ENCODE measurements at regions not wholly inside any gene's neighbourhood (a gene's known extent, or its start where the extent isn't known, plus 50 kb on each side); places are given as distances from the start of the nearest gene placed in this dataset.

DNA sequence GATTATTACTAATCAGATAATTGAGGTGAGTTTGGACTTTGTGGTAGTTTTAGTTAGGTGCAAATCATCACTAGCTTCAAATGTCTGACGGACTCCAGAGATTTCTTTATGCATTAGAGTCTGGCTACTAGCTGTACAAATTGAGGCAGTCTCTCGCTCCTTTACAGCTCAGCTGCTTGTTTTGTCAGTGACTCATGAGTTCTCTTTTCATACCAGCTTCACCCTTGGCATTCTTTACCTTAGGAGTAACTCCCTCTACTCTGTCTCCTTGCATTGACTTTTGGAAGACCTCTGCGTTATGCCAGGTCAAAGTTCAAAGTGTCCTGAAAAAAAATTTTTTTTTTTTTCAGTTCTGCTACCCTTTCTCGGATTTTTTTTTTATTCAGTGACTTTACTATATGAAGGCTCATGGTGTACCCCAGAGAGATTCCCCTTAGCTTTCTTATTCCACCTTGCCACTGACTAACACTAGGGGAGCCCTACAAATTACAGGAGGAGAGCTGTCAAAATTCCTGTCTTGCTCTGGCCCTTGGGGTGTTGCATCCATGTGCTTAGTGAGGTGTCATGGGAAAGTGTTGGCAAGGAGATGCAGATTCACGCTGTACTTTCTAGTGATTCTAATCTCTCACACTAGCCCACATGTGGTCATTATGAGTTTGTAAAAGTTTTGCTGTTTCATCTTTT is 576.6 kb downstream of the ADGRL2 start (continued):
- TF ChIP-seq, protein P1, sequence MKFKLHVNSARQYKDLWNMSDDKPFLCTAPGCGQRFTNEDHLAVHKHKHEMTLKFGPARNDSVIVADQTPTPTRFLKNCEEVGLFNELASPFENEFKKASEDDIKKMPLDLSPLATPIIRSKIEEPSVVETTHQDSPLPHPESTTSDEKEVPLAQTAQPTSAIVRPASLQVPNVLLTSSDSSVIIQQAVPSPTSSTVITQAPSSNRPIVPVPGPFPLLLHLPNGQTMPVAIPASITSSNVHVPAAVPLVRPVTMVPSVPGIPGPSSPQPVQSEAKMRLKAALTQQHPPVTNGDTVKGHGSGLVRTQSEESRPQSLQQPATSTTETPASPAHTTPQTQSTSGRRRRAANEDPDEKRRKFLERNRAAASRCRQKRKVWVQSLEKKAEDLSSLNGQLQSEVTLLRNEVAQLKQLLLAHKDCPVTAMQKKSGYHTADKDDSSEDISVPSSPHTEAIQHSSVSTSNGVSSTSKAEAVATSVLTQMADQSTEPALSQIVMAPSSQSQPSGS (CRISPR knock-in tag; IDR thresholded peaks at IDR 0.05; ENCODE audit: borderline replicate concordance, low read depth): no peak
- TF ChIP-seq, protein P2, sequence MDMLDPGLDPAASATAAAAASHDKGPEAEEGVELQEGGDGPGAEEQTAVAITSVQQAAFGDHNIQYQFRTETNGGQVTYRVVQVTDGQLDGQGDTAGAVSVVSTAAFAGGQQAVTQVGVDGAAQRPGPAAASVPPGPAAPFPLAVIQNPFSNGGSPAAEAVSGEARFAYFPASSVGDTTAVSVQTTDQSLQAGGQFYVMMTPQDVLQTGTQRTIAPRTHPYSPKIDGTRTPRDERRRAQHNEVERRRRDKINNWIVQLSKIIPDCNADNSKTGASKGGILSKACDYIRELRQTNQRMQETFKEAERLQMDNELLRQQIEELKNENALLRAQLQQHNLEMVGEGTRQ (CRISPR knock-in tag; IDR thresholded peaks at IDR 0.05): no peak
- TF ChIP-seq, protein P3, sequence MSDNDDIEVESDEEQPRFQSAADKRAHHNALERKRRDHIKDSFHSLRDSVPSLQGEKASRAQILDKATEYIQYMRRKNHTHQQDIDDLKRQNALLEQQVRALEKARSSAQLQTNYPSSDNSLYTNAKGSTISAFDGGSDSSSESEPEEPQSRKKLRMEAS (CRISPR knock-in tag; IDR thresholded peaks at IDR 0.05): no peak
- TF ChIP-seq GRHL2 (CRISPR knock-in tag; IDR thresholded peaks at IDR 0.05; ENCODE audit: insufficient replicate concordance, severe bottlenecking): no peak
- TF ChIP-seq ZBTB21 (CRISPR knock-in tag; IDR thresholded peaks at IDR 0.05; ENCODE audit: borderline replicate concordance): no peak
- TF ChIP-seq, protein P4, sequence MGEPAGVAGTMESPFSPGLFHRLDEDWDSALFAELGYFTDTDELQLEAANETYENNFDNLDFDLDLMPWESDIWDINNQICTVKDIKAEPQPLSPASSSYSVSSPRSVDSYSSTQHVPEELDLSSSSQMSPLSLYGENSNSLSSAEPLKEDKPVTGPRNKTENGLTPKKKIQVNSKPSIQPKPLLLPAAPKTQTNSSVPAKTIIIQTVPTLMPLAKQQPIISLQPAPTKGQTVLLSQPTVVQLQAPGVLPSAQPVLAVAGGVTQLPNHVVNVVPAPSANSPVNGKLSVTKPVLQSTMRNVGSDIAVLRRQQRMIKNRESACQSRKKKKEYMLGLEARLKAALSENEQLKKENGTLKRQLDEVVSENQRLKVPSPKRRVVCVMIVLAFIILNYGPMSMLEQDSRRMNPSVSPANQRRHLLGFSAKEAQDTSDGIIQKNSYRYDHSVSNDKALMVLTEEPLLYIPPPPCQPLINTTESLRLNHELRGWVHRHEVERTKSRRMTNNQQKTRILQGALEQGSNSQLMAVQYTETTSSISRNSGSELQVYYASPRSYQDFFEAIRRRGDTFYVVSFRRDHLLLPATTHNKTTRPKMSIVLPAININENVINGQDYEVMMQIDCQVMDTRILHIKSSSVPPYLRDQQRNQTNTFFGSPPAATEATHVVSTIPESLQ (CRISPR knock-in tag; IDR thresholded peaks at IDR 0.05): no peak
- TF ChIP-seq, protein P5, sequence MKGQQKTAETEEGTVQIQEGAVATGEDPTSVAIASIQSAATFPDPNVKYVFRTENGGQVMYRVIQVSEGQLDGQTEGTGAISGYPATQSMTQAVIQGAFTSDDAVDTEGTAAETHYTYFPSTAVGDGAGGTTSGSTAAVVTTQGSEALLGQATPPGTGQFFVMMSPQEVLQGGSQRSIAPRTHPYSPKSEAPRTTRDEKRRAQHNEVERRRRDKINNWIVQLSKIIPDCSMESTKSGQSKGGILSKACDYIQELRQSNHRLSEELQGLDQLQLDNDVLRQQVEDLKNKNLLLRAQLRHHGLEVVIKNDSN (CRISPR knock-in tag; IDR thresholded peaks at IDR 0.05): no peak
- no peak for TF ChIP-seq ZNF232 (CRISPR knock-in tag; IDR thresholded peaks at IDR 0.05)
- TF ChIP-seq NR3C1 (CRISPR knock-in tag; conservative IDR thresholded peaks at IDR 0.05; ENCODE audit: low read depth): no peak
- TF ChIP-seq CBFB (CRISPR knock-in tag; IDR thresholded peaks at IDR 0.05; ENCODE audit: low read depth): no peak
- TF ChIP-seq, protein P6, sequence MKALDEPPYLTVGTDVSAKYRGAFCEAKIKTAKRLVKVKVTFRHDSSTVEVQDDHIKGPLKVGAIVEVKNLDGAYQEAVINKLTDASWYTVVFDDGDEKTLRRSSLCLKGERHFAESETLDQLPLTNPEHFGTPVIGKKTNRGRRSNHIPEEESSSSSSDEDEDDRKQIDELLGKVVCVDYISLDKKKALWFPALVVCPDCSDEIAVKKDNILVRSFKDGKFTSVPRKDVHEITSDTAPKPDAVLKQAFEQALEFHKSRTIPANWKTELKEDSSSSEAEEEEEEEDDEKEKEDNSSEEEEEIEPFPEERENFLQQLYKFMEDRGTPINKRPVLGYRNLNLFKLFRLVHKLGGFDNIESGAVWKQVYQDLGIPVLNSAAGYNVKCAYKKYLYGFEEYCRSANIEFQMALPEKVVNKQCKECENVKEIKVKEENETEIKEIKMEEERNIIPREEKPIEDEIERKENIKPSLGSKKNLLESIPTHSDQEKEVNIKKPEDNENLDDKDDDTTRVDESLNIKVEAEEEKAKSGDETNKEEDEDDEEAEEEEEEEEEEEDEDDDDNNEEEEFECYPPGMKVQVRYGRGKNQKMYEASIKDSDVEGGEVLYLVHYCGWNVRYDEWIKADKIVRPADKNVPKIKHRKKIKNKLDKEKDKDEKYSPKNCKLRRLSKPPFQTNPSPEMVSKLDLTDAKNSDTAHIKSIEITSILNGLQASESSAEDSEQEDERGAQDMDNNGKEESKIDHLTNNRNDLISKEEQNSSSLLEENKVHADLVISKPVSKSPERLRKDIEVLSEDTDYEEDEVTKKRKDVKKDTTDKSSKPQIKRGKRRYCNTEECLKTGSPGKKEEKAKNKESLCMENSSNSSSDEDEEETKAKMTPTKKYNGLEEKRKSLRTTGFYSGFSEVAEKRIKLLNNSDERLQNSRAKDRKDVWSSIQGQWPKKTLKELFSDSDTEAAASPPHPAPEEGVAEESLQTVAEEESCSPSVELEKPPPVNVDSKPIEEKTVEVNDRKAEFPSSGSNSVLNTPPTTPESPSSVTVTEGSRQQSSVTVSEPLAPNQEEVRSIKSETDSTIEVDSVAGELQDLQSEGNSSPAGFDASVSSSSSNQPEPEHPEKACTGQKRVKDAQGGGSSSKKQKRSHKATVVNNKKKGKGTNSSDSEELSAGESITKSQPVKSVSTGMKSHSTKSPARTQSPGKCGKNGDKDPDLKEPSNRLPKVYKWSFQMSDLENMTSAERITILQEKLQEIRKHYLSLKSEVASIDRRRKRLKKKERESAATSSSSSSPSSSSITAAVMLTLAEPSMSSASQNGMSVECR (CRISPR knock-in tag; IDR thresholded peaks at IDR 0.05; ENCODE audit: borderline replicate concordance): no peak

DNA sequence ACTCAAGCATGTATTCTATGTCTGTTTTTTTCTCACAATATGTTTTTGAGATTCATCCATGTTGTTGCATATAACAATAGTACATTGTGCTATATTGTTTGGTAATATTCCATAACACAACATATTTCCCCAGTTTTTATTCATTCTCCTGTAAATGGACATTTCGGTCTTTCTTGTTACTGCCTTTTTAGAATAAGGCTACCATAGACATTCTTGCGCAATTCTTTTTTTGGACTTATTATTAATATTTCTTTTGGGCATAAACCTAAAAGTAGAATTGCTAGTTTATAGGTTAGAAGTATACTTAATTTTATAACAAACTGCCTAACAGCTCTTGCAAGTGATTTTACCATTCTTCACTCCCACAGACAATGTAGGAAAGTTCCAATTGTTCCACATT is 573.0 kb downstream of the ADGRL2 start:
- ATAC-seq: no peak
- no peak overlapping the region for H3K27ac Mint-ChIP-seq
- no peaks in the 10 kb centered on the region for H3K9me3 Mint-ChIP-seq
- ChIA-PET POLR2A (no interaction called here), CTCF (no interaction called here)
- no peaks in the 10 kb centered on the region for H3K4me1 Mint-ChIP-seq
- no peaks in the 10 kb centered on the region for H3K36me3 Mint-ChIP-seq
- no peak for DNase-seq (ENCODE audit: low spot score)
- H3K27me3 Mint-ChIP-seq (ENCODE audit: low read depth): no peaks in the 10 kb centered on the region; the same call in 1 of the 2 replicates
- H3K4me3 Mint-ChIP-seq: no peak overlapping the region
- no peak for TF ChIP-seq ZNF423 (CRISPR knock-in tag; IDR thresholded peaks at IDR 0.05)
- TF ChIP-seq RELA (CRISPR knock-in tag; IDR thresholded peaks at IDR 0.05; ENCODE audit: borderline replicate concordance): no peak
- TF ChIP-seq, protein P7, sequence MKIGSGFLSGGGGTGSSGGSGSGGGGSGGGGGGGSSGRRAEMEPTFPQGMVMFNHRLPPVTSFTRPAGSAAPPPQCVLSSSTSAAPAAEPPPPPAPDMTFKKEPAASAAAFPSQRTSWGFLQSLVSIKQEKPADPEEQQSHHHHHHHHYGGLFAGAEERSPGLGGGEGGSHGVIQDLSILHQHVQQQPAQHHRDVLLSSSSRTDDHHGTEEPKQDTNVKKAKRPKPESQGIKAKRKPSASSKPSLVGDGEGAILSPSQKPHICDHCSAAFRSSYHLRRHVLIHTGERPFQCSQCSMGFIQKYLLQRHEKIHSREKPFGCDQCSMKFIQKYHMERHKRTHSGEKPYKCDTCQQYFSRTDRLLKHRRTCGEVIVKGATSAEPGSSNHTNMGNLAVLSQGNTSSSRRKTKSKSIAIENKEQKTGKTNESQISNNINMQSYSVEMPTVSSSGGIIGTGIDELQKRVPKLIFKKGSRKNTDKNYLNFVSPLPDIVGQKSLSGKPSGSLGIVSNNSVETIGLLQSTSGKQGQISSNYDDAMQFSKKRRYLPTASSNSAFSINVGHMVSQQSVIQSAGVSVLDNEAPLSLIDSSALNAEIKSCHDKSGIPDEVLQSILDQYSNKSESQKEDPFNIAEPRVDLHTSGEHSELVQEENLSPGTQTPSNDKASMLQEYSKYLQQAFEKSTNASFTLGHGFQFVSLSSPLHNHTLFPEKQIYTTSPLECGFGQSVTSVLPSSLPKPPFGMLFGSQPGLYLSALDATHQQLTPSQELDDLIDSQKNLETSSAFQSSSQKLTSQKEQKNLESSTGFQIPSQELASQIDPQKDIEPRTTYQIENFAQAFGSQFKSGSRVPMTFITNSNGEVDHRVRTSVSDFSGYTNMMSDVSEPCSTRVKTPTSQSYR (CRISPR knock-in tag; IDR thresholded peaks at IDR 0.05): no peak
- no peak for TF ChIP-seq EMX1 (CRISPR knock-in tag; IDR thresholded peaks at IDR 0.05)
- no peak for TF ChIP-seq NR3C1 (CRISPR knock-in tag; conservative IDR thresholded peaks at IDR 0.05; ENCODE audit: low read depth)
- TF ChIP-seq, protein P5 (CRISPR knock-in tag; IDR thresholded peaks at IDR 0.05): no peak
- TF ChIP-seq, protein P8, sequence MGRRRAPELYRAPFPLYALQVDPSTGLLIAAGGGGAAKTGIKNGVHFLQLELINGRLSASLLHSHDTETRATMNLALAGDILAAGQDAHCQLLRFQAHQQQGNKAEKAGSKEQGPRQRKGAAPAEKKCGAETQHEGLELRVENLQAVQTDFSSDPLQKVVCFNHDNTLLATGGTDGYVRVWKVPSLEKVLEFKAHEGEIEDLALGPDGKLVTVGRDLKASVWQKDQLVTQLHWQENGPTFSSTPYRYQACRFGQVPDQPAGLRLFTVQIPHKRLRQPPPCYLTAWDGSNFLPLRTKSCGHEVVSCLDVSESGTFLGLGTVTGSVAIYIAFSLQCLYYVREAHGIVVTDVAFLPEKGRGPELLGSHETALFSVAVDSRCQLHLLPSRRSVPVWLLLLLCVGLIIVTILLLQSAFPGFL (CRISPR knock-in tag; IDR thresholded peaks at IDR 0.05; ENCODE audit: borderline replicate concordance): no peak
- no peak for TF ChIP-seq CBFB (CRISPR knock-in tag; IDR thresholded peaks at IDR 0.05; ENCODE audit: low read depth)
- TF ChIP-seq, protein P9, sequence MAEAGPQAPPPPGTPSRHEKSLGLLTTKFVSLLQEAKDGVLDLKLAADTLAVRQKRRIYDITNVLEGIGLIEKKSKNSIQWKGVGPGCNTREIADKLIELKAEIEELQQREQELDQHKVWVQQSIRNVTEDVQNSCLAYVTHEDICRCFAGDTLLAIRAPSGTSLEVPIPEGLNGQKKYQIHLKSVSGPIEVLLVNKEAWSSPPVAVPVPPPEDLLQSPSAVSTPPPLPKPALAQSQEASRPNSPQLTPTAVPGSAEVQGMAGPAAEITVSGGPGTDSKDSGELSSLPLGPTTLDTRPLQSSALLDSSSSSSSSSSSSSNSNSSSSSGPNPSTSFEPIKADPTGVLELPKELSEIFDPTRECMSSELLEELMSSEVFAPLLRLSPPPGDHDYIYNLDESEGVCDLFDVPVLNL (CRISPR knock-in tag; IDR thresholded peaks at IDR 0.05; ENCODE audit: borderline replicate concordance, low read depth): no peak
